ENCODE measurements at regions not wholly inside any gene's neighbourhood (a gene's known extent, or its start where the extent isn't known, plus 50 kb on each side); places are given as distances from the start of the nearest gene placed in this dataset.

- intact Hi-C loops (cut with DNase I), result no loop called here
- DNase-seq (ENCODE audit: low spot score), result no peak
These were observed 707.3 kb downstream of the MED13L start for GRCh38 chr12:115570069-115570777.

- intact Hi-C loops (cut with DNase I), result no loop called here
- DNase-seq (ENCODE audit: low spot score), result no peak
These were observed 708.0 kb downstream of the MED13L start for GRCh38 chr12:115569345-115570068.

- DNase-seq (ENCODE audit: low spot score), result no peak
- intact Hi-C loops (cut with DNase I), result no loop called here
These were observed 719.2 kb downstream of the MED13L start for GRCh38 chr12:115558281-115558680.

GRCh38 chr12:115553622-115554021 is 723.9 kb downstream of the MED13L start:
- intact Hi-C loops (cut with DNase I), result no loop called here
- DNase-seq (ENCODE audit: low spot score), result no peak

GRCh38 chr12:115543269-115543668 is 734.2 kb downstream of the MED13L start:
- intact Hi-C loops (cut with DNase I), result no loop called here
- DNase-seq (ENCODE audit: low spot score), result no peak

- intact Hi-C loops (cut with DNase I), result no loop called here
These were observed 734.8 kb downstream of the MED13L start for GRCh38 chr12:115542656-115543055.

GRCh38 chr12:115541891-115542421 is 735.5 kb downstream of the MED13L start:
- DNase-seq (ENCODE audit: low spot score), result no peak
- intact Hi-C loops (cut with DNase I), result no loop called here

More at GRCh38 chr12:115542656-115543055, 734.8 kb downstream of the MED13L start:
- DNase-seq (ENCODE audit: low spot score), result no peak

GRCh38 chr12:115528466-115528865 is 749.0 kb downstream of the MED13L start:
- intact Hi-C loops (cut with DNase I), result no loop called here
- DNase-seq (ENCODE audit: low spot score), result no peak

- intact Hi-C loops (cut with DNase I), result no loop called here
- no peak for DNase-seq (ENCODE audit: low spot score)
These were observed 755.6 kb downstream of the MED13L start for GRCh38 chr12:115521771-115522409.

- intact Hi-C loops (cut with DNase I), result no loop called here
- DNase-seq (ENCODE audit: low spot score), result no peak
These were observed 757.6 kb downstream of the MED13L start for GRCh38 chr12:115519887-115520286.

- DNase-seq (ENCODE audit: low spot score), result no peak
- intact Hi-C loops (cut with DNase I), result no loop called here
These were observed 758.1 kb downstream of the MED13L start for GRCh38 chr12:115519359-115519758.

GRCh38 chr12:115517913-115518312 is 759.6 kb downstream of the MED13L start:
- intact Hi-C loops (cut with DNase I), result no loop called here
- no peak for DNase-seq (ENCODE audit: low spot score)

- intact Hi-C loops (cut with DNase I), result no loop called here
- DNase-seq (ENCODE audit: low spot score), result no peak
These were observed 765.3 kb downstream of the MED13L start for GRCh38 chr12:115511986-115512711.

GRCh38 chr12:115511305-115511704 is 766.2 kb downstream of the MED13L start:
- DNase-seq (ENCODE audit: low spot score), result no peak
- intact Hi-C loops (cut with DNase I), result no loop called here

- no peak for DNase-seq (ENCODE audit: low spot score)
- intact Hi-C loops (cut with DNase I), result no loop called here
These were observed 768.5 kb downstream of the MED13L start for GRCh38 chr12:115508990-115509389.

GRCh38 chr12:115507951-115508722 is 769.4 kb downstream of the MED13L start:
- no peak for DNase-seq (ENCODE audit: low spot score)
- intact Hi-C loops (cut with DNase I), result no loop called here

- intact Hi-C loops (cut with DNase I), result no loop called here
- no peak for DNase-seq (ENCODE audit: low spot score)
These were observed 770.0 kb downstream of the MED13L start for GRCh38 chr12:115507560-115507889.

- intact Hi-C loops (cut with DNase I), result no loop called here
- DNase-seq (ENCODE audit: low spot score), result no peak
These were observed 770.5 kb downstream of the MED13L start for GRCh38 chr12:115506822-115507559.
